ENCODE measurements at regions not wholly inside any gene's neighbourhood (a gene's known extent, or its start where the extent isn't known, plus 50 kb on each side); places are given as distances from the start of the nearest gene placed in this dataset.

DNA sequence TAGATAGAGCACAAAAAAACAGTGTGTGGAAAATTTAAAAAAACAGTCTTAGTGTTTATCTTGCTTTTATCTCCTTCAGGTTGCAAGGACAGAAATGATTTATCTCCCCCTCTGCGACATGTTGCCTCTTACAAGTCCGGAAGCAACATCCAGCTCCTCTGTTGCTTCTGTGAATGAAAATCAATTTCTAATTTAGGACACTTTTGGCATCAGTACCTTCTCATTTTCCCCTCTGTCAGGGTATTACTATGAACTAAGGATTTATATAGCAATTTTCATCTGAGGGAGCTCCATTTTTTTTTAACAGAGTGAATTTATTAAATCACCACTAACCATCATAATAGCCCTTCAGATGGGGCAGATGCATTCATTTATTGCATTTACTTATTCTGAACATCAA lies 116.6 kb upstream of the PLXNC1 start:
- DNase-seq (no peak), ATAC-seq (no peak)
- Histone ChIP-seq H3K36me3 (no peaks in the 10 kb centered on the region), H3K9me3 (no peaks in the 10 kb centered on the region), H3K4me1 (no peaks in the 10 kb centered on the region), H3K27me3 (ENCODE audit: low read depth) (no peaks in the 10 kb centered on the region), H3K27ac (no peak overlapping the region), H3K4me3 (no peak overlapping the region)
- intact Hi-C loops (cut with DNase I) = no loop called here
- TF ChIP-seq, protein P1, sequence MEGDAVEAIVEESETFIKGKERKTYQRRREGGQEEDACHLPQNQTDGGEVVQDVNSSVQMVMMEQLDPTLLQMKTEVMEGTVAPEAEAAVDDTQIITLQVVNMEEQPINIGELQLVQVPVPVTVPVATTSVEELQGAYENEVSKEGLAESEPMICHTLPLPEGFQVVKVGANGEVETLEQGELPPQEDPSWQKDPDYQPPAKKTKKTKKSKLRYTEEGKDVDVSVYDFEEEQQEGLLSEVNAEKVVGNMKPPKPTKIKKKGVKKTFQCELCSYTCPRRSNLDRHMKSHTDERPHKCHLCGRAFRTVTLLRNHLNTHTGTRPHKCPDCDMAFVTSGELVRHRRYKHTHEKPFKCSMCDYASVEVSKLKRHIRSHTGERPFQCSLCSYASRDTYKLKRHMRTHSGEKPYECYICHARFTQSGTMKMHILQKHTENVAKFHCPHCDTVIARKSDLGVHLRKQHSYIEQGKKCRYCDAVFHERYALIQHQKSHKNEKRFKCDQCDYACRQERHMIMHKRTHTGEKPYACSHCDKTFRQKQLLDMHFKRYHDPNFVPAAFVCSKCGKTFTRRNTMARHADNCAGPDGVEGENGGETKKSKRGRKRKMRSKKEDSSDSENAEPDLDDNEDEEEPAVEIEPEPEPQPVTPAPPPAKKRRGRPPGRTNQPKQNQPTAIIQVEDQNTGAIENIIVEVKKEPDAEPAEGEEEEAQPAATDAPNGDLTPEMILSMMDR (IDR thresholded peaks at IDR 0.05) = no peak

DNA sequence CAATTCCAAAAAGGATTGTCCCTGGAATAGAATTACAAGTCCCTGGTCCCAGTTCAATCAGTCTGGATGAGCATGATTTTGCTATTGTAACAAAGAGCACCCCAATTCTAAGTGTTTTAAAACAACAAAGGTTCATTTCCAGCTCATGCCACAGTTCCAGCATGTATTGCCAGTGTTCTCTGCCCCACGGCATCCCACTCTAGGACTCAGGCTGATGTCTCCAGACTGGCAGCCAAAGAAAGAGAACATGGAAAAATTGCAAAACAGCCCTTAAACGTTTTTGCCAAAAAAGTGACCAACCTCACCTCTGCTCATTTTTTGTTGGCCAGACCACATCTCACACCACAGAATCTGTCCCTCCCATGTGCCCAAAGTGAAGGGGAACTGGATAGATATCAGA lies 116.0 kb upstream of the PLXNC1 start:
- Histone ChIP-seq H3K36me3 (no peaks in the 10 kb centered on the region), H3K4me1 (no peaks in the 10 kb centered on the region), H3K9me3 (no peaks in the 10 kb centered on the region), H3K4me3 (no peak overlapping the region), H3K27ac (no peak overlapping the region), H3K27me3 (ENCODE audit: low read depth) (no peaks in the 10 kb centered on the region)
- intact Hi-C loops (cut with DNase I) = no loop called here
- no peak for ATAC-seq
- no peak for DNase-seq
- TF ChIP-seq, protein P1 (IDR thresholded peaks at IDR 0.05) = no peak

DNA sequence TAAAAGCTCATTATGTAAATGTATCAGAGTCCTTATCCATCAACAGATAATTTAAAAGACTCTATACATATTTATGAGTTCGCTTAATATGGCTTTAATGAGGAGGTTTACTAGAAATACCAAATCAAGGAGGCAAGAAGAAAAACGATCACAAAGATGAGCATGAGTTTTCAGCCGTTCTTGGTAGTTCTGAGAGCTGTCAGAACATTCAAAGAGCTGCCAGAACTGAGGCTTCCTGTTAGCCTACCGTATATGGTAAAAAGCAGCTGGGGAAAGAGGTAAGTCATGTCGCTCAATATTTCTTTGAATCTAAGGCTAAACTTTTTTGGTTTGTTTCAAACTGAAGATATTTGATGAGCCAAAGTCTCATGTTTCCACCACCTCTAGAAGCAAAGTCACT lies 115.3 kb upstream of the PLXNC1 start:
- Histone ChIP-seq H3K27ac (no peak overlapping the region), H3K9me3 (no peaks in the 10 kb centered on the region), H3K27me3 (ENCODE audit: low read depth) (no peaks in the 10 kb centered on the region), H3K4me1 (no peaks in the 10 kb centered on the region), H3K36me3 (no peaks in the 10 kb centered on the region), H3K4me3 (no peak overlapping the region)
- TF ChIP-seq, protein P1 (IDR thresholded peaks at IDR 0.05) = no peak
- intact Hi-C loops (cut with DNase I) = no loop called here
- DNase-seq (no peak), ATAC-seq (no peak)

DNA sequence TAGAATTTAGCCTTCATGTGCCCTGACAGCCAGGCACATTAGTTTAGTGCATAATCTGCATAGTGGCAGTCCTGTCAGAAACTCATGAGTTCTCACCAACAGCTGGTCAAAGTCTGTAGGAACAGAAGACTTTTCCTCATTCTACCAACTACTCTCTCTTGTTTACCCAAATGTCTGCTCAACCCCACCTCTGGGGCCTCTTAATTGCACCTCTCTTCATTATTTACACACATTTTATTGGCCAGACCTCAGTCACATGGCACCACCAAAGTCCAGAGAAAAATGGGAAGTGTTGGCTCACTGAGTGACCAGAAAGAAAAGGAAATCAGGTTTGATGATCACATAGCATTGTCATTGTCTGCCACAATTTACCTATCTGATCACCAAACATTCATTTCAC lies 114.6 kb upstream of the PLXNC1 start:
- TF ChIP-seq, protein P1 (IDR thresholded peaks at IDR 0.05) = no peak
- no peak for ATAC-seq
- H3K4me3 ChIP-seq = no peak overlapping the region
- H3K27me3 ChIP-seq (ENCODE audit: low read depth) = no peaks in the 10 kb centered on the region
- no peaks in the 10 kb centered on the region for H3K36me3 ChIP-seq
- DNase-seq = no peak
- intact Hi-C loops (cut with DNase I) = no loop called here
- H3K27ac ChIP-seq = no peak overlapping the region
- H3K9me3 ChIP-seq = no peaks in the 10 kb centered on the region
- H3K4me1 ChIP-seq = no peaks in the 10 kb centered on the region

DNA sequence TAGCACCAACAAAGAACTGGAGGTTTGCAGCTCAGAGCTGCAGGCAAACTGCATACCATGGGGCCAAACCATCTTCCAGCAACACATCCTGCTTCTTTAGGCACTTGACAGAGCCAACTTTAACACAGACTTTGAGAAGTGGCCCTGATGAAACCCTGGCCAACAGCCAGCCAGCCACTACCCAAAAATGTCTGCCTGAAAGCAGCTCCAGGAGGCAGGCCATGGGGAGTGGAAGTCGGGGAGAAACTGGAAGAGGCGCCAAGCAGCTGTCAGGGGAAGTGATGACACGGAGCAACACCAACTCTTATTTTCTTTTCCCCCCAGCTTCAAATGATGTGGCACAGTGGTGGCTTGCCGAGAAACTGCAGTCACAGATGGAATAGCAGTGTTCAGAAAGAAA lies 110.9 kb upstream of the PLXNC1 start:
- ATAC-seq = no peak
- H3K27ac ChIP-seq = no peak overlapping the region
- H3K9me3 ChIP-seq = peaks cover 11% of the 10 kb centered on the region
- no peaks in the 10 kb centered on the region for H3K27me3 ChIP-seq (ENCODE audit: low read depth)
- intact Hi-C loops (cut with DNase I) = no loop called here
- no peak for DNase-seq
- no peak overlapping the region for H3K4me3 ChIP-seq
- TF ChIP-seq, protein P1 (IDR thresholded peaks at IDR 0.05) = no peak
- no peaks in the 10 kb centered on the region for H3K36me3 ChIP-seq
- no peaks in the 10 kb centered on the region for H3K4me1 ChIP-seq

DNA sequence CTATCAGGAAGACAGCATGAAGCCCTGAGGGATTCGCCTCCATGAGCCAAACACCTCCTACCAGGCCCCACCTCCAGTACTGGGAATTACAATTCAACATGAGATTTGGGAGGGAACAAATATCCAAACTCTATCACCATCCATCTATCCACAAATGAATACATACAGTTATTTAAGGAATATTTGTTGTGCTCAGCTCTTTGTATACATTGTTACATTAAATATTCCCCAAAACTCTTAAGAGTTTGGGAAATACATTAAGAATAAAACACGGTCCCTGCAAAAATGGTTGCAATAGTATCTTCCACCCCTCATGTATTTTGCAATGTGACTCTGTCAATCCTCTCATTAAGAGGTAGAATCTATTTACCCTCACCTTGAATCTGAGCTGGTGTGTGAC lies 109.8 kb upstream of the PLXNC1 start:
- Histone ChIP-seq H3K9me3 (peaks cover 11% of the 10 kb centered on the region), H3K4me1 (no peaks in the 10 kb centered on the region), H3K27ac (no peak overlapping the region), H3K4me3 (no peak overlapping the region), H3K27me3 (ENCODE audit: low read depth) (no peaks in the 10 kb centered on the region), H3K36me3 (no peaks in the 10 kb centered on the region)
- DNase-seq = no peak
- no peak for ATAC-seq
- intact Hi-C loops (cut with DNase I) = no loop called here
- TF ChIP-seq, protein P1 (IDR thresholded peaks at IDR 0.05) = no peak
